ENCODE measurements at regions not wholly inside any gene's neighbourhood (a gene's known extent, or its start where the extent isn't known, plus 50 kb on each side); places are given as distances from the start of the nearest gene placed in this dataset.
"Not testable (repeated sequence)": the region's sequence is repeated elsewhere in the genome, so short reads cannot be mapped to it uniquely, and the experiment has no call there.

GRCh38 chr18:70578480-70578879, 289.6 kb downstream of the SOCS6 start:
- no peak for DNase-seq
- H3K79me1 ChIP-seq (ENCODE audit: low read length) = no peaks in the 10 kb centered on the region
- no peak overlapping the region for H3K4me2 ChIP-seq (ENCODE audit: low read length)
- no peak overlapping the region for H3K27ac ChIP-seq (ENCODE audit: low read depth, low read length)
- H2BK5ac ChIP-seq (ENCODE audit: low read depth, low read length, poor library complexity) = no peak overlapping the region
- H2BK120ac ChIP-seq (ENCODE audit: insufficient read depth, low read length, poor library complexity) = no peak overlapping the region
- no peak overlapping the region for H2AK5ac ChIP-seq (ENCODE audit: low read length)
- no peak overlapping the region for H4K8ac ChIP-seq (ENCODE audit: low read depth, low read length)
- H3K14ac ChIP-seq (ENCODE audit: low read length) = no peak overlapping the region
- no peaks in the 10 kb centered on the region for H3K79me2 ChIP-seq (ENCODE audit: control insufficient read depth, insufficient read depth, low read length, poor library complexity)
- no peaks in the 10 kb centered on the region for H3K27me3 ChIP-seq (ENCODE audit: insufficient read depth, low read length)
- H4K91ac ChIP-seq (ENCODE audit: low read depth, low read length) = no peak overlapping the region
- no CpG with 5 or more reads among the region's 6 CpGs for WGBS (ENCODE audit: extremely low coverage, insufficient coverage, insufficient read length)
- H3K4me3 ChIP-seq (ENCODE audit: low read depth, low read length) = no peak overlapping the region
- no peak overlapping the region for H3K4ac ChIP-seq (ENCODE audit: low read depth, low read length)
- no peak overlapping the region for H2BK12ac ChIP-seq (ENCODE audit: low read length)
- H3K9me3 ChIP-seq (ENCODE audit: insufficient read depth, low read depth, low read length) = no peaks in the 10 kb centered on the region
- H3K18ac ChIP-seq (ENCODE audit: low read length) = no peak overlapping the region
- H2AFZ ChIP-seq (ENCODE audit: insufficient read depth, low read length, poor library complexity) = no peak overlapping the region
- no peak overlapping the region for H4K12ac ChIP-seq (ENCODE audit: low read depth, low read length)
- H3K9ac ChIP-seq (ENCODE audit: low read length) = no peak overlapping the region
- no peaks in the 10 kb centered on the region for H3K4me1 ChIP-seq (ENCODE audit: control insufficient read depth in 1 of 2, insufficient read depth in 2 of 2, low read length in 2 of 2)
- H3K23ac ChIP-seq (ENCODE audit: low read length) = no peak overlapping the region
- no peaks in the 10 kb centered on the region for H3K36me3 ChIP-seq (ENCODE audit: control insufficient read depth in 1 of 2, insufficient read depth in 2 of 2, low read length in 2 of 2)

DNA sequence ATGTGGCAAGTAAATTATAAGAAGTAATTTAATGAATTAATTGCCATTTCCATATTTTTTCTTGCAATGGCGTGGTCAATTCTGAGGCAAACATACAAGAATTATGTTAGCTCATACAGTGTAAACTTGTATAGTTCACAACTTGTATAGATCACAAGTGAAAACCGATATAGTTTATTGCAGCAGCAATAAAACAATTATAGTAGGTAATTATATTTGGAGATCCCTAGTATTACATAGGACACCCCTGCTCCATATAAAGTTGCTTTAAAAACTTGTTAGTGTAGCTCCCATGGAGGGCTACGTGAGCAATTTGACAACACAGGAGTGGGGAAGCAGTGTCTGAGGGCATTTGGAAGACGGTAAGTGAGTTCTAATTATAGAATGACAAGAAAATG, 288.2 kb downstream of the SOCS6 start:
- no peak overlapping the region for H3K27ac ChIP-seq (ENCODE audit: low read depth, low read length)
- H3K4ac ChIP-seq (ENCODE audit: low read depth, low read length) = no peak overlapping the region
- H4K8ac ChIP-seq (ENCODE audit: low read depth, low read length) = no peak overlapping the region
- H3K79me2 ChIP-seq (ENCODE audit: control insufficient read depth, insufficient read depth, low read length, poor library complexity) = no peaks in the 10 kb centered on the region
- H2AFZ ChIP-seq (ENCODE audit: insufficient read depth, low read length, poor library complexity) = no peak overlapping the region
- H3K9me3 ChIP-seq (ENCODE audit: insufficient read depth, low read depth, low read length) = no peaks in the 10 kb centered on the region
- H3K4me2 ChIP-seq (ENCODE audit: low read length) = no peak overlapping the region
- DNase-seq = no peak
- no peak overlapping the region for H2BK5ac ChIP-seq (ENCODE audit: low read depth, low read length, poor library complexity)
- no peak overlapping the region for H3K9ac ChIP-seq (ENCODE audit: low read length)
- H2AK5ac ChIP-seq (ENCODE audit: low read length) = no peak overlapping the region
- no peaks in the 10 kb centered on the region for H3K79me1 ChIP-seq (ENCODE audit: low read length)
- no peak overlapping the region for H3K23ac ChIP-seq (ENCODE audit: low read length)
- no peaks in the 10 kb centered on the region for H3K36me3 ChIP-seq (ENCODE audit: control insufficient read depth in 1 of 2, insufficient read depth in 2 of 2, low read length in 2 of 2)
- H3K4me1 ChIP-seq (ENCODE audit: control insufficient read depth in 1 of 2, insufficient read depth in 2 of 2, low read length in 2 of 2) = no peaks in the 10 kb centered on the region
- WGBS (ENCODE audit: extremely low coverage, insufficient coverage, insufficient read length) = no CpG with 5 or more reads among the region's 4 CpGs
- H2BK12ac ChIP-seq (ENCODE audit: low read length) = no peak overlapping the region
- H3K14ac ChIP-seq (ENCODE audit: low read length) = no peak overlapping the region
- no peak overlapping the region for H4K12ac ChIP-seq (ENCODE audit: low read depth, low read length)
- H2BK120ac ChIP-seq (ENCODE audit: insufficient read depth, low read length, poor library complexity) = no peak overlapping the region
- no peak overlapping the region for H4K91ac ChIP-seq (ENCODE audit: low read depth, low read length)
- no peak overlapping the region for H3K4me3 ChIP-seq (ENCODE audit: low read depth, low read length)
- H3K18ac ChIP-seq (ENCODE audit: low read length) = no peak overlapping the region
- H3K27me3 ChIP-seq (ENCODE audit: insufficient read depth, low read length) = no peaks in the 10 kb centered on the region

GRCh38 chr18:70576276-70577022, 287.6 kb downstream of the SOCS6 start:
- no peak overlapping the region for H2BK12ac ChIP-seq (ENCODE audit: low read length)

DNA sequence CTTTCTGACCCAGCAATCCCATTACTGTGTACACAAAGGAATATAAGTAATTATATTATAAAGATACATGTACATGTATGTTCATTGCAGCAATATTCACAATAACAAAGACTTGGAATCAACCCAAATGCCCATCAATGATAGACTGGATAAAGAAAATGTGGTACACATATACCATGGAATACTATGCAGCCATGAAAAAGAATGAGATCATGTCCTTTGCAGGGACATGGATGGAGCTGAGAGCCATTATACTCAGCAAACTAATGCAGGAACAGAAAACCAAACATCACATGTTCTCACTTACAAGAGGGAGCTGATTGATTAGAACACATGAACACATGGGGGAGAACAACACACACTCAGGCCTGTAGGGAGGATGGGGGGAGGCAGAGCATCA, 286.1 kb downstream of the SOCS6 start:
- H3K27ac ChIP-seq (ENCODE audit: low read depth, low read length); H3K4me1 ChIP-seq (ENCODE audit: control insufficient read depth in 1 of 2, insufficient read depth in 2 of 2, low read length in 2 of 2); H4K12ac ChIP-seq (ENCODE audit: low read depth, low read length); H3K9me3 ChIP-seq (ENCODE audit: insufficient read depth, low read depth, low read length); H3K79me1 ChIP-seq (ENCODE audit: low read length); H2AFZ ChIP-seq (ENCODE audit: insufficient read depth, low read length, poor library complexity); H3K79me2 ChIP-seq (ENCODE audit: control insufficient read depth, insufficient read depth, low read length, poor library complexity); H3K4ac ChIP-seq (ENCODE audit: low read depth, low read length); H2BK5ac ChIP-seq (ENCODE audit: low read depth, low read length, poor library complexity); H3K36me3 ChIP-seq (ENCODE audit: control insufficient read depth in 1 of 2, insufficient read depth in 2 of 2, low read length in 2 of 2); H3K18ac ChIP-seq (ENCODE audit: low read length); H4K8ac ChIP-seq (ENCODE audit: low read depth, low read length); H2BK120ac ChIP-seq (ENCODE audit: insufficient read depth, low read length, poor library complexity); H3K4me3 ChIP-seq (ENCODE audit: low read depth, low read length); H3K14ac ChIP-seq (ENCODE audit: low read length); DNase-seq; H4K91ac ChIP-seq (ENCODE audit: low read depth, low read length); H2AK5ac ChIP-seq (ENCODE audit: low read length); H3K9ac ChIP-seq (ENCODE audit: low read length); H3K27me3 ChIP-seq (ENCODE audit: insufficient read depth, low read length); H3K4me2 ChIP-seq (ENCODE audit: low read length); H2BK12ac ChIP-seq (ENCODE audit: low read length); H3K23ac ChIP-seq (ENCODE audit: low read length): not testable (repeated sequence)

More at GRCh38 chr18:70576276-70577022, 287.6 kb downstream of the SOCS6 start:
- H3K79me1 ChIP-seq (ENCODE audit: low read length) = no peaks in the 10 kb centered on the region
- H3K36me3 ChIP-seq (ENCODE audit: control insufficient read depth in 1 of 2, insufficient read depth in 2 of 2, low read length in 2 of 2) = no peaks in the 10 kb centered on the region
- no peak overlapping the region for H3K23ac ChIP-seq (ENCODE audit: low read length)
- no peaks in the 10 kb centered on the region for H3K4me1 ChIP-seq (ENCODE audit: control insufficient read depth in 1 of 2, insufficient read depth in 2 of 2, low read length in 2 of 2)
- H4K12ac ChIP-seq (ENCODE audit: low read depth, low read length) = no peak overlapping the region
- H3K4ac ChIP-seq (ENCODE audit: low read depth, low read length) = no peak overlapping the region
- no peak overlapping the region for H3K18ac ChIP-seq (ENCODE audit: low read length)
- no peak overlapping the region for H3K27ac ChIP-seq (ENCODE audit: low read depth, low read length)
- no peaks in the 10 kb centered on the region for H3K79me2 ChIP-seq (ENCODE audit: control insufficient read depth, insufficient read depth, low read length, poor library complexity)
- no peak overlapping the region for H2BK5ac ChIP-seq (ENCODE audit: low read depth, low read length, poor library complexity)
- no peak overlapping the region for H3K14ac ChIP-seq (ENCODE audit: low read length)
- no peaks in the 10 kb centered on the region for H3K27me3 ChIP-seq (ENCODE audit: insufficient read depth, low read length)
- no peak overlapping the region for H2BK120ac ChIP-seq (ENCODE audit: insufficient read depth, low read length, poor library complexity)
- H2AK5ac ChIP-seq (ENCODE audit: low read length) = no peak overlapping the region
- H2AFZ ChIP-seq (ENCODE audit: insufficient read depth, low read length, poor library complexity) = no peak overlapping the region
- no peak overlapping the region for H4K8ac ChIP-seq (ENCODE audit: low read depth, low read length)
- H3K9me3 ChIP-seq (ENCODE audit: insufficient read depth, low read depth, low read length) = no peaks in the 10 kb centered on the region
- DNase-seq = no peak
- H3K9ac ChIP-seq (ENCODE audit: low read length) = no peak overlapping the region
- no peak overlapping the region for H4K91ac ChIP-seq (ENCODE audit: low read depth, low read length)
- no peak overlapping the region for H3K4me2 ChIP-seq (ENCODE audit: low read length)
- H3K4me3 ChIP-seq (ENCODE audit: low read depth, low read length) = no peak overlapping the region
- no CpG with 5 or more reads among the region's 9 CpGs for WGBS (ENCODE audit: extremely low coverage, insufficient coverage, insufficient read length)
